Astrocyte (in vitro differentiated cells and primary cell): ENCODE measurements at regions not wholly inside any gene's neighbourhood (a gene's known extent, or its start where the extent isn't known, plus 50 kb on each side); places are given as distances from the start of the nearest gene placed in this dataset.

ENCODE experiments used
- DNase-seq: peaks from one replicate; pipeline ENCODE4 v3.0.0-alpha.2; 2010; ENCODE audit warnings: low read depth
- FAIRE-seq: peaks from 2 replicates; lab custom pipeline; 2011; peaks lifted over from hg19 to GRCh38; lab: Jason Lieb, UNC
- H2AFZ ChIP-seq: 2 replicates; pipeline ENCODE4 v1.6.0; 2012; ENCODE audit warnings: low read depth, low read length, inconsistent platforms
- H3K27ac ChIP-seq: 2 replicates; pipeline ENCODE4 v1.5.1; 2011; ENCODE audit warnings: low read depth, low read length, inconsistent platforms
- H3K27me3 ChIP-seq: 2 replicates; pipeline ENCODE4 v1.6.0; 2011; ENCODE audit warnings: low read length, inconsistent platforms; ENCODE audit not compliant: insufficient read depth
- H3K36me3 ChIP-seq: 2 replicates; pipeline ENCODE4 v1.5.1; 2011; ENCODE audit warnings: low read length, inconsistent platforms; ENCODE audit not compliant: insufficient read depth
- H3K4me1 ChIP-seq: 2 replicates; pipeline ENCODE4 v1.5.1; 2011; ENCODE audit warnings: low read length, inconsistent platforms; ENCODE audit not compliant: insufficient read depth
- H3K4me2 ChIP-seq: 2 replicates; pipeline ENCODE4 v1.6.0; 2012; ENCODE audit warnings: low read length, inconsistent platforms
- H3K4me3 ChIP-seq: 2 replicates; pipeline ENCODE4 v1.5.1; 2011; ENCODE audit warnings: low read depth, mild to moderate bottlenecking, low read length, inconsistent platforms; ENCODE audit not compliant: insufficient read depth
- H3K79me2 ChIP-seq: 2 replicates; pipeline ENCODE4 v1.6.0; 2012; ENCODE audit warnings: mild to moderate bottlenecking, low read length, inconsistent platforms; ENCODE audit not compliant: insufficient read depth
- H3K9ac ChIP-seq: 2 replicates; pipeline ENCODE4 v1.6.0; 2012; ENCODE audit warnings: mild to moderate bottlenecking, low read length, inconsistent platforms
- H3K9me3 ChIP-seq: 2 replicates; pipeline ENCODE4 v1.5.1; 2012; ENCODE audit warnings: low read depth, mild to moderate bottlenecking, low read length, inconsistent platforms; ENCODE audit not compliant: insufficient read depth
- H4K20me1 ChIP-seq: 2 replicates; pipeline ENCODE4 v1.6.0; 2012; ENCODE audit warnings: low read length, inconsistent platforms; ENCODE audit not compliant: insufficient read depth
- H3K27ac Mint-ChIP-seq: one replicate; pipeline ENCODE4 v1.8.0; 2021; ENCODE audit warnings: mild to moderate bottlenecking, mixed read lengths; ENCODE audit not compliant: unreplicated experiment
- H3K27me3 Mint-ChIP-seq: one replicate; pipeline ENCODE4 v1.8.0; 2021; ENCODE audit warnings: low read depth, mixed read lengths; ENCODE audit not compliant: unreplicated experiment
- H3K36me3 Mint-ChIP-seq: one replicate; pipeline ENCODE4 v1.8.0; 2021; ENCODE audit warnings: low read depth, mixed read lengths; ENCODE audit not compliant: unreplicated experiment
- H3K4me1 Mint-ChIP-seq: one replicate; pipeline ENCODE4 v1.8.0; 2021; ENCODE audit warnings: low read depth, mixed read lengths; ENCODE audit not compliant: unreplicated experiment
- H3K4me3 Mint-ChIP-seq: one replicate; pipeline ENCODE4 v1.8.0; 2021; ENCODE audit warnings: mild to moderate bottlenecking, moderate library complexity, mixed read lengths; ENCODE audit not compliant: unreplicated experiment
- H3K9me3 Mint-ChIP-seq: one replicate; pipeline ENCODE4 v1.8.0; 2021; ENCODE audit warnings: mild to moderate bottlenecking, mixed read lengths; ENCODE audit not compliant: unreplicated experiment
- CTCF ChIP-seq: IDR thresholded peaks from 2 replicates; pipeline ENCODE4 v1.5.1; 2011; ENCODE audit warnings: low read depth, mild to moderate bottlenecking, inconsistent platforms, low read length, moderate library complexity; ENCODE audit not compliant: insufficient read depth
- EZH2 ChIP-seq: IDR thresholded peaks from 2 replicates; pipeline ENCODE4 v1.6.1; 2012; ENCODE audit warnings: mild to moderate bottlenecking, low read length, inconsistent platforms; ENCODE audit not compliant: insufficient read depth

DNA sequence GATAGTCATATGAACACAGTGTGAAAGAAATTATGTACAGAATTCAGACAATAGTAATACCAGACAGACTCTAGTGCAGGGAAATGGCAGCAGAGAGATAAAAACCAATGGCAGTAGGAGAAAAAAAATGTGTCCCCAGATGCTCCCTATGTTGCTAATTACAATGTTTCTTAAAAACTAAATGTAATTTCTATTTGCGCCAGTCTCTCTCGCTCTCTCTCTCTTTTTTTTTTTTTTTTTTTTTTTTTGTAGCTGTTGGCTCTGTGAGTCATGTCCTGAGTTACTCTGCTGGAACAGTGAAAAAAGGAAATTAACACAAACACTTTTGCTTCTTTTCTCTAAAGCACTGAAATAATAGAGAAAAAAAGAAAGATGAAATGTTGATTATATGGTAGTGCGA is 871.9 kb downstream of the GBE1 start:
- H3K36me3 Mint-ChIP-seq, result no peaks in the 10 kb centered on the region
- peaks cover 1% of the 10 kb centered on the region for H3K4me1 Mint-ChIP-seq
- no peaks in the 10 kb centered on the region for H3K79me2 ChIP-seq
- no peaks in the 10 kb centered on the region for H3K27me3 ChIP-seq
- no peak for DNase-seq
- TF ChIP-seq CTCF (no peak), EZH2 (no peak)
- H3K4me3 ChIP-seq, result no peak overlapping the region
- no peak overlapping the region for H2AFZ ChIP-seq
- H3K4me1 ChIP-seq, result no peaks in the 10 kb centered on the region
- H3K27ac ChIP-seq, result no peak overlapping the region
- H3K4me3 Mint-ChIP-seq, result no peak overlapping the region
- H3K36me3 ChIP-seq, result no peaks in the 10 kb centered on the region
- no peak overlapping the region for H3K4me2 ChIP-seq
- H4K20me1 ChIP-seq, result no peaks in the 10 kb centered on the region
- FAIRE-seq, result no peak
- H3K9ac ChIP-seq, result no peak overlapping the region
- peaks cover 2% of the 10 kb centered on the region for H3K9me3 Mint-ChIP-seq
- H3K27me3 Mint-ChIP-seq, result no peaks in the 10 kb centered on the region
- H3K27ac Mint-ChIP-seq, result no peak overlapping the region
- no peaks in the 10 kb centered on the region for H3K9me3 ChIP-seq

GRCh38 chr3:80870476-80871041 is 890.9 kb downstream of the GBE1 start:
- H2AFZ ChIP-seq, result no peak overlapping the region
- H3K27me3 ChIP-seq, result no peaks in the 10 kb centered on the region
- Mint-ChIP-seq H3K27ac (no peak overlapping the region), H3K4me1 (no peaks in the 10 kb centered on the region), H3K27me3 (no peaks in the 10 kb centered on the region), H3K9me3 (peaks cover 4% of the 10 kb centered on the region), H3K4me3 (no peak overlapping the region), H3K36me3 (no peaks in the 10 kb centered on the region)
- H3K4me1 ChIP-seq, result no peaks in the 10 kb centered on the region
- no peak overlapping the region for H3K4me2 ChIP-seq
- H3K36me3 ChIP-seq, result no peaks in the 10 kb centered on the region
- DNase-seq (no peak), FAIRE-seq (no peak)
- H3K27ac ChIP-seq, result no peak overlapping the region
- H3K9me3 ChIP-seq, result peaks cover 4% of the 10 kb centered on the region
- H3K4me3 ChIP-seq, result no peak overlapping the region
- H3K9ac ChIP-seq, result no peak overlapping the region
- TF ChIP-seq EZH2, result no peak
- no peak for TF ChIP-seq CTCF
- H4K20me1 ChIP-seq, result no peaks in the 10 kb centered on the region
- no peaks in the 10 kb centered on the region for H3K79me2 ChIP-seq

DNA sequence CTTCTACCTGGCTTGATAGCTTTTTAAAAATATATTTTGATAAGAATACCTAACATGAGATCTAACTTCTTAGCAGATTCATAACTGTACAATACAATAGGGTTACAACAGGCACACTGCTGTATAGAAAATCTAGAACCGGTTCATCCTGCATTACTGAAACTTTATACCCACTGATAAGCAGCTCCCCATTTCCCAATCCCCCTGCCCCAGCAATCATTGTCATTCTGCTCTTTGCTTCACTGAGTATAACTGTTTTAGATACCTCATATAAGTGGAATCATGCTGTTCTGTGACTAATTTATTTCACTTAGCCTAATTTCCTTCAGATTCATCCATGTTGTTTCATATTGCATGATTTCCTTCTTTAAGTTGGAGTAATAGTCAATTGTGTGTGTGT is 906.0 kb downstream of the GBE1 start:
- Mint-ChIP-seq H3K27me3 (no peaks in the 10 kb centered on the region), H3K9me3 (no peaks in the 10 kb centered on the region), H3K27ac (no peak overlapping the region), H3K36me3 (no peaks in the 10 kb centered on the region), H3K4me1 (no peaks in the 10 kb centered on the region), H3K4me3 (no peak overlapping the region)
- Histone ChIP-seq H3K27ac (no peak overlapping the region), H3K9me3 (no peaks in the 10 kb centered on the region), H3K4me1 (no peaks in the 10 kb centered on the region), H3K9ac (no peak overlapping the region), H3K4me3 (no peak overlapping the region), H3K36me3 (no peaks in the 10 kb centered on the region), H3K4me2 (no peak overlapping the region), H3K79me2 (no peaks in the 10 kb centered on the region), H2AFZ (no peak overlapping the region), H4K20me1 (no peaks in the 10 kb centered on the region), H3K27me3 (no peaks in the 10 kb centered on the region)
- no peak for DNase-seq
- no peak for FAIRE-seq
- TF ChIP-seq CTCF, result no peak
- TF ChIP-seq EZH2, result no peak
